T-helper 2 cell treated with Interferon-gamma antibody and Interleukin-4, amounts not matched to agents 100 ng/mL and 5 ng/mL, for 36 hours (primary cell): ENCODE measurements at regions not wholly inside any gene's neighbourhood (a gene's known extent, or its start where the extent isn't known, plus 50 kb on each side); places are given as distances from the start of the nearest gene placed in this dataset.
"Not testable (repeated sequence)": the region's sequence is repeated elsewhere in the genome, so short reads cannot be mapped to it uniquely, and the experiment has no call there.

Experiments used
- intact Hi-C: fragments of 100-400 bp; cut with micrococcal nuclease; formaldehyde crosslinking; loops from one replicate; pipeline ENCODE4 v1.15.1; 2023

DNA sequence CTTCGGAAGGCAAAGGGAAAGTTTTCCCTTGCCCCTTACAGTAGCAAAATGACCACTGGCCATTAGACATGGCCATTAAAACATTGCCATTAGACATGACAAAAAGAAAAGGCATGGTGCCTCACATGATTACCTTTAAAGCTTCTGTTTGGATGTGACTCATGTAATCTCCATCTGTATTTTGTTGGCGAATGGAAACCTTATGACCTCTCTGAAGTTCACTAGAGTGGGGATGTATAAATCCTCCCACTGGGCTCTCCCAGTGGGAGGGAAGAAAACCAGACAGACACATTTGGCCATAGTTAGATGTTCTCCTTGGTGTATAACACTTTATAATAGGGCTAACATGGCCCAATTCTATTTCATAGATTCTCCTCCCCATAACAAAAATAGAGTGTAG is 152.6 kb downstream of the MAGEB17 start:
- intact Hi-C loops = no loop called here

DNA sequence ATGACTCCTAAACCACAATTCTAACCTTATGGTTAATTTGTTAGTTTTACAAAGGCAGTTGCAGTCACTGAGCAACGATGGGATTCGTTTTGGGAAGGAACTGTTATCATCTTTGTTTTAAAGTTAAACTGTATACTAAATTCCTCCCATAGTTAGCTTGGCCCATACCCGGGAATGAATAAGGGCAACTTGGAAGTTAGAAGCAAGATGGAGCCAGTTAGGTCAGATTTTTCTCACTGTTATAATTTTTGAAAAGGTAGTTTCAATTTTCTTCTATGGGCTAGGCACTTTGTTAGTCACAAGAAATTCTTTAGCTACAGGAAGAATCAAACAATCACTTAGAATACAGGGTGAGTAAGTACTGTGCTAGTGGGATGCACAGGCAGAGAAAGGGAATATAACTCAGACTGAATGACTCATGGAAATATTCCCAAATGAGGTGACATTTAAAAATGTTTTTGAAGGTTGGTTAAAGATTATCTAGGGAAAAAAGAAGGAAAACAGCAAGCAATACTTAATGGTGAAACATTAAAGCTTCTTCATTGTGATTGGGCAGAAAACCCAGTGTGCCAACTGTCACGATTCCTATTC is 153.6 kb downstream of the MAGEB17 start:
- intact Hi-C loops = no loop called here

DNA sequence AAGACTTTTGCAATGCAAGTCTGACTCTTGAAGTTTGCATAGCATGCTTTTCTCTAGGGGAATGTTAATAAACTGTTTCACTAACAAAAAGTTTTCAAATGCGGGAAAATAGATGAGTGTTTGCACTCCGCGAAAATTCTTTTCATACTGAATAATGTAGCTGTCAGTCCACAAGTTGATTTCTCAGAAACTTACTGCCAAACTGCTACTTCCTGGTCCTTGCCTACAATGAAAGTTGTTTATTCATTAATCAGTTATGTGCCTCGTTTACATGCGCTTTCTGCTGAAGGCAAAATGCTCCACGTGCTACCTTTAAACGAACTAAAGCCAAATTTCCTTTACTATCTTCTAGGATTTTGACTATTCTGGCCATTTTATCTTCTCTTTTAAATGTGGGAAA is 166.2 kb downstream of the MAGEB17 start:
- intact Hi-C loops = no loop called here

DNA sequence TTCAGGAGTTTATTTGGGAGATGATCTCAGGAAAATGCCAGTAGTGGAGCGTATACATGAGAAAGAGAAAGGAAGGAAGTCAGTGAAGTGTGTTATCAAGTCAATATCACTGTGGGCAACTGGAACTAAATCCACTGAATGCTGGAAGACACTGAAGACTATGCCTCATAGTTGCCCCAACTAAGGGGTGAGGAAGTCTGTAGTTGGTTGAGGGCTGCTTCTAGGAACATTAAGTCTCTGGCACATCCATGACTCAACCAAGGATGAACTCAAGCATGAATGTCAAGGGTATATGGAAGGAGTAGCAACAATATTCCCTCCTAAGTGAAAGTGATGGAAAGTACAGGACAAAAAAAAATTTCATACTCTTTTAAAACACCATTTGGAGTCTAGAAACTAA is 167.9 kb downstream of the MAGEB17 start:
- intact Hi-C loops = no loop called here

DNA sequence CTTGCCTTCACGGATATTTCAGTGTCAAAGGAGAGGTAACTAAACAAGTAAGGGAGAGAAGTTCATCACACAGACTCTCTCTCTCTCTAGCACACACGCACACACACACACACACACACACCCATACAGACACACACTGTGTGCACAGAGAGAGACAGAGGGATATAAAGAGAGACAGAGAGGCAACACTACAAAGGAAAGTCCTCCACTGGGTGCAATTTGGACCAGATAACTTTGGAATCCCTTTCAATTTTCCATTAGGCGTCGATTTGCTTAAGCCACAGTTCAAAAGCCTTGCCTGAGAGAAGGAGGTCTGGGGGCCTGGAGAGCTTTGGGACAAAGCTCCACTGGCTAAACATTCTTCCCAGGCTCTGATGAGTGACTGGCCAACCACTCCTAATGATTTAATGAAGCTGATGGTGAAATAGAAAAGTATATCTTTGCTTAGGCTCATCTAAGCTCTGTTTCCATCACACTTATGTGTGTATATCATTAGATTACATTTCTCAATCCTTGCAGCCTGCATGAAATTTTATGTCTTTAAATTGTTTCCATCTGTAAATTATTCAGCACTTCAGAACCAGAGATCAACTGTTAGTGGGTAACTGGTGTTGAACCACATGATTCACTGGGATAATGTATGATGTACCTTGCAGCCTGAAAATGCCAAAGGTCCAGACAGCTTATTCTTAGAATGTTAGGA is 180.8 kb downstream of the MAGEB17 start:
- intact Hi-C loops = no loop called here

DNA sequence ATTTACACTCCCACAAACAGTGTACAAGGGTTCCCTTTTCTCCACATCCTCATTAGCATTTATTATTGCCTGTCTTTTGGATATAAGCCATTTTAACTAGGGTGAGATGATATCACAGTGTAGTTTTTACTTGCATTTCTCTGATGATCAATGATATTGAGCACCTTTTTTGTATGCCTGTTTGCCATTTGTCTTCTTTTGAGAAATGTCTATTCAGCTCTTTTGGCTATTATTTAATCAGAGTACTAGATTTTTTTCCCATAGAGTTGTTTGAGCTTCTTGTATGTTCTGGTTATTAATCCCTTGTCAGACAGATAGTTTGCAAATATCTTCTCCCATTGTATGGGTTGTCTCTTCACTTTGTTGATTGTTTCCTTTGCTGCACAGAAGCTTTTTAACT is 190.6 kb downstream of the MAGEB17 start:
- intact Hi-C loops = no loop called here

DNA sequence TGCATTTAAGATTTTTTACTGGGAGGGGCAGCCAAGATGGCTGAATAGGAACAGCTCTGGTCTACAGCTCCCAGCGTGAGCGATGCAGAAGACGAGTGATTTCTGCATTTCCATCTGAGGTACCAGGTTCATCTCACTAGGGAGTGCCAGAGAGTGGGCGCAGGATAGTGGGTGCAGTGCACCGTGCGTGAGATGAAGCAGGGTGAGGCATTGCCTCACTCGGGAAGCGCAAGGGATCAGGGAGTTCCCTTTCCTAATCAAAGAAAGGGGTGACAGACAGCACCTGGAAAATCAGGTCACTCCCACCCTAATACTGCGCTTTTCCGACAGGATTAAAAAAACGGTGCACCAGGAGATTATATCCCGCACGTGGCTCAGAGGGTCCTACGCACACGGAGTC is 192.8 kb downstream of the MAGEB17 start:
- intact Hi-C loops = not testable (repeated sequence)

DNA sequence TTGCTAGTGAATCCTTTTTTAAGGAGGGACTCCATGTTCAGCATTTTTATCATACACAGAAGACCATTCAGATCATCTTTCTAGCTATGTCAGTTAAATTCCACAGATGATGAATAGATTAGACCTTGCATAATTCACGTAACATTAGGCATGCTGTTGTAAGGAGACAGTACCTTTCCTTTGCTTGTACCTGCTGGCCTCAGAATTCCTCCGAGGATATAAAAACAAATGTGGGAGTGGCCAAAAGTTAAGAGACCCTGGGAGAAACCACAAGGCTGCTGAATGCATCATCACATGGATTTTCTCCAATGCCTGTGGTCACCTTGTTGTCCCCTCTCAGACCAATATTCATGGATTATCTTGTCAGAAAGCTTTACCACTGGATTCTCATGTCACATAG is 201.4 kb downstream of the MAGEB17 start:
- intact Hi-C loops = no loop called here

DNA sequence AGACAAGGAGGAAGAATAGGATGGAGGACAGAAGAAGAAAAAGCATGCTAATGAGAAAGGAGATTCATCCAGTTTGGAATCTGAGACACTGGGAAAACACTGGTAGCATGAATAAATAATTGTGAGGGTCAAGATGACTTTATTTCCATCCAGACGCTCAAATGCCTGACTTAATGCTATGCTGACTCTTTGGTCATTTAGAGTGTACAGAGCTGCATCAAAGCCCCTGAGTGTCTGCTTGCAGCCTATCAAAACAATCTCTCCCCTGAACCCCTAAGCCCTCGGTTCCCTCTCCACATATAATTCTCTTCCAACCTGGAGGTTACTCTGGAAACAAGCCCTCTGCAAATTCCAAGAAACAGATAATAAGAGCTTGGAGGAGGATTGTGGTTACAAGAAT is 208.8 kb downstream of the MAGEB17 start:
- intact Hi-C loops = no loop called here

DNA sequence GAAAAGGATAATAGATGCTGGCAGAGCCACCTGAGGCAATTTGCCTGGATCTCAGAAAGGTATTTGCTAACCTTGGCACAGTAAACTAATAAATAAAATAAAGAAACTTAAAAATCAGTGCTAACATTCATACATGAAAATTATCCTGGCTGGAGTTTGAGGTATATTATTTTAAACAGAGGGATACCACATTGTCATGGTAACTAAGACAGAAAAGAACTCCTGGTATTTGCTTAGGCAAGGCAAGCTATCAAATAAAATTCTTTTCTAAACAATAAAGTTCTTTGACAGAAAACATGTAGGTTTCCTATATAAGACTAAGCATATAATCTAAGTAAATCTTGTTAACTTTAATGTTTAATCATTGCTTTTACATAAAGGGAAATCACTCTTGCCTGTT is 218.8 kb downstream of the MAGEB17 start:
- intact Hi-C loops = no loop called here

DNA sequence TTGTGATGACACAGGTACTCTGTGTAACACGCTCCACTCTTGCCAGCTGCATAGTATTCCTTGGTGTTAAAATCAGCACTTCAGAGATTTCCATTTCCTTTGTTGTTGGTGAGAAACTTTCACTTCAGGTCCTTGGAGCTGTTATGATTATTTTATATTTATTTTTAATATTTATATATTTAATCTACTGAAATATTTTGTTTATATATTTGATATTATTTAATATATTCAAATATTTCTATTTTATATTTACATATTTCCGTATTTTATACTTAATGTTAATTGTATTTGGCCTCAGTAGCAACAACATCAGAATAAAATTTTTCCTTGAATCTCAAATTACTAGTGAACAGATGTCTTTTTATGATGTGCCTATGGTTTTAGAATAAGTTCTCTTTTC is 225.3 kb downstream of the MAGEB17 start:
- intact Hi-C loops = no loop called here

DNA sequence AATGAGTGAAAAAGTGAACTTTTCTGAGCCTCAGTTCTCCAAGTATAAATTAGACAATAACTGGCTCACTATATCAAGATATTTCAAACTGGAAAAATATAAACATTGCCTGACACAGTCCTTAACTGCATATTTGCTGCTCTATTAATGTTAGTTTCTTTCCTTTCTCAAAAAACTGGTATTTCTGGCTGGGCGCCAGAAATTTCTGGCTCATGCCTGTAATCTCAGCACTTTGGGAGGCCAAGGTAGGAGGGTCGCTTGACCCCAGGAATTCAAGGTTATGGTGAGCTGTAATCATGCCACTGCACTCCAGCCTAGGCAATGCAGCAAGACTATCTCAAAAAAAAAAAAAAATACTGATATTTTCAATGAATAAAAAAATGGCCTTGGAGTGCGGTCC is 227.0 kb downstream of the MAGEB17 start:
- intact Hi-C loops = no loop called here

DNA sequence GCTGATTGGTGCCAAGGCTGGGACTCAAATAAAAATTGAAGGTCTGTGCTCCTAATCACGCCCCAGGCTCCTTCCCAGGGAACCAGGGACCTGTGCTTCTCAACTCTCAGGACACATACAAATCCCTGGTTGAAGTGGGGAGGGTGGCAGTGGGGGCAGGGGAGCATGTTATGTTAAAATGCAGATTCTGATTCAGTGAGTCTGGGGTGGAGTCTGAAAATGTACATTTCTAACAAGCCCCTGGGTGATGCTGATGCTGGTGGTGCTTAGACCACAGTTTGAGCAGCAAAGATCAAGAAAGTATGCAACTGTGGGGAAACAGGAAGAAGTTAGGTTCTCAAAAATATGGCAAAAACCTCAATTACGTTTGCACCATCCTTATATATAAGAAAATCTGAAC is 236.5 kb downstream of the MAGEB17 start:
- intact Hi-C loops = no loop called here

DNA sequence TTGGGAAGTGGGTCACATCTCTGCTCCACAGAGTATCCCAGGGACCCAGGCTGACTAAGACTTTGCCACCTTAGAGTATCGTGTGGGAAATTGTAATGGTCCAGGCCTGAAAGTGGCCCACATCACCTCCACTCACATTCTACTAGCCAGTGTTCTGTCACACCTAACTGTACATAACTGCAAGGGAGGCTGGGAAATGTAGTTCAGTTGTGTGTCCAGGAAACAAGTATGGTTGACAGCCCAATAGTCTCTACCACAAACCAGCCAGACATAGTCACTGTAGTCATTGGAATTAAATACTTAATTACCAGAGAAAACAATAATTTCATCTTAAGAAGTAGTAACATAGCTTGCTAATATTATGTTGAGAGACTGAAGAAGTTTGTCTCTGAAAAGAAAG is 233.4 kb upstream of the S100G start:
- intact Hi-C loops = no loop called here

DNA sequence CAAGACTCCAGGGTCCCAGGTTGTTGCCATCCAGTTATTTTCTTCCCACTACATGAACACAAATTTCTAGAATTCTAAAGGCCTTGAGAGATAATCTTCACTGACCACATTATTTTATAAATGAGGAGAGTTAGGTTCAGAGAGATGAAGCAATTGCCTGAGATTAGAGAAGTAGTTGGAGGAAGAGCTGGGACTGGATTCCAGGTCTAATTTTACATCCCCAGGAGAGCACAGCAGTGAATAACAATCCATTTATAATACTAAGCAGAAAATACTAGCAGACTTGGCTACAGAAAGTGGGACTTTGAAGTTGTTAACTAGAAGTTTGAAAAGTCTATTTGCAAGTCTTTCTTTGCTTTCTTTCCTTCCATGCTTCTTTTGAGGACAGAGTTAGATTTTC is 231.3 kb upstream of the S100G start:
- intact Hi-C loops = no loop called here

DNA sequence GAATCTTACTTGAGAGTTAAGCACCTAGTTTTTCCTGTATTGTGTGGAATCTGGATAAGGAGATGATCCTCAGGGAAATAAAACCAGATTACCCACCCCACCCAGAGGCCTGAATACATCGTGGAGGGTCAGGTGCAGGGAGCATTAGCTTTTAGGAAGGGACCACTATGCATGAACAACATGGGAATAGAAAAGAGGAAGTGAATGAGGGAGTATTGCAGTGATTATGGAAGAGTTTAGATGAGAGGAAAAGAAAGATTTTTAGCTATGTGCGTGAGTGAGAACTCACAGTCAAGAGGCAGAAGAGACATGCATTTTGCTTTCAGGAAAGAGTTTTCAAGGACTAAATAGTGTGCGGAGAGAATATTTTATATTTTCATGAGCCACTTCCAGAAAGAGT is 222.3 kb upstream of the S100G start:
- intact Hi-C loops = no loop called here

DNA sequence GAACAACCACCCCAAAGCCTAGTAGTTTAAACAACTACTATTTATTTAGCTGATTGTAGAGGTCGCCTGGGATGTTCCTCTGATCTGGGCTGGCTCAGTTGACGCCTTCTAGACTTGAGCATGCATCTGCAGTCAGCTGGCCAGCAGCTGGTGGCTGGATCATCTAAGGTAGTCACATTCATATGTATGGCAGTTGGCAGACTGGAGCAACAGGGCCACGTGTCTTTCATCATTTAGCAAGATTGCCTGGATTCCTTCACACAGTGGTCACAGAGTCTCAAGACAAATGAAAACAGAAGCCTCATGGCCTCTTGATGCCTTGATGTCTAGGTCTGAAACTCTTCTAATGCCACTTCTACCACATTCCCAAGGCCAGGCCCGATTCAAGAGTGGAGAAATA is 220.6 kb upstream of the S100G start:
- intact Hi-C loops = no loop called here

DNA sequence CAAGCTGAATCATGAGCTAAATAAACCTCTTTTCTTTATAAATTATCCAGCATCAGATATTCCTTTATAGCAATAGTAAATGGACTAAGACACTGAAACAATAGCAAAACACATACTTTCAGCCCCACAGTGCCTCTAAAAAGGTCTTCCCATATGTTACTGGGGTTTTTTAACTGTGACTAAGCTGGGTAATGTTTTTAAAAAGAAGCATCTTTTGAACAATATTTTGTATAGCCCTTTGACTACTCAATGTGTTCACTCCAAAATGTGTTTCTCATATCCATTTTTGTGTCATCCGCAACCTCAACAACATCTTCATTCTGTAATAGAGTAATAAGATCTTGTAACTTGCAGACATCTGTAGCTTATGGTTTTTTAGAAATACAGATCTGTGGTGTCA is 218.7 kb upstream of the S100G start:
- intact Hi-C loops = no loop called here

DNA sequence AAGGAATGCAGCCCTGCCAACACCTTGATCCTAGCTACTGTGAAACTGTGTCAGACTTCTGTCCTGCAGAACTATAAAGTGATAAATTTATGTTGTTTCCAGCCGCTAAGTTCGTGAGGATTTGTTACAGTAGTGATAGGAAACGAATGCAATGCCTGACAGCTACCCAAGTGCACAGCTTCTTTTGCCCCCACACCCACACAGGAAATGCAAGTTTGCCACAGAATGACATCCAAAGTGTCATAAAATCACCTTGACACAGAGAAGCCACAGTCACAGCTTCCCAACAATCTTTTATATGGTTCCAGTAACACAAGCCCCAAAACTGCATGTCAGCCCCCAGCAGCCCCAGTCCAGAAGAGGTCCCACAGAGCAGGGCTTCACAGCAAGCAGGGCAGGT is 216.9 kb upstream of the S100G start:
- intact Hi-C loops = no loop called here

DNA sequence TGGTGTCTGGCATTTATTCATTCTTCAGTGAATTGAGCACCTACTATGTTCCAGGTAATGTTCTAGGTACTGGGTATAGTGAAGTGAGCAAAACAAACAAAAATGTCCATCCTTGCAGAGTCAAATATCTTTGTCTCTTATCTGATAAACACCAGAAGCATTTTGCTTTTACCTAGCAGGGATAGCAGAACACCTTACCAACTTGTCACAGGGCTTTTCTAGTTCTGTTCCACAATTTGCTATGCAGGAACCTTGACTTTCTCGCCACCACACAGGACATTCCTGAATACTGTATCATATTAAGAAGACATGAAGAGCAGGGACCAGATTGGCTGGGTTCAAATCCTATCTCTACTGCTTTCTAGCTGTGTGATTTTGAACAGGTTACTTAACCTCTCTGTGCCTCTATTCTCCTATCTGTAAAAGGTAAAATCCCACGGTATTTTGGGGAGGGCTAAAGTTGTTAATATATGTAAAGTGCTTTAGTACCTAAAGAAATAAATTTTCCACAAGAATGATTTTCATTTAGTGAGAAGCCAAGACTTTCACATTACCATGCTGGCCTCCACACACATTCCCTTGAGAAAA is 214.5 kb upstream of the S100G start:
- intact Hi-C loops = no loop called here

DNA sequence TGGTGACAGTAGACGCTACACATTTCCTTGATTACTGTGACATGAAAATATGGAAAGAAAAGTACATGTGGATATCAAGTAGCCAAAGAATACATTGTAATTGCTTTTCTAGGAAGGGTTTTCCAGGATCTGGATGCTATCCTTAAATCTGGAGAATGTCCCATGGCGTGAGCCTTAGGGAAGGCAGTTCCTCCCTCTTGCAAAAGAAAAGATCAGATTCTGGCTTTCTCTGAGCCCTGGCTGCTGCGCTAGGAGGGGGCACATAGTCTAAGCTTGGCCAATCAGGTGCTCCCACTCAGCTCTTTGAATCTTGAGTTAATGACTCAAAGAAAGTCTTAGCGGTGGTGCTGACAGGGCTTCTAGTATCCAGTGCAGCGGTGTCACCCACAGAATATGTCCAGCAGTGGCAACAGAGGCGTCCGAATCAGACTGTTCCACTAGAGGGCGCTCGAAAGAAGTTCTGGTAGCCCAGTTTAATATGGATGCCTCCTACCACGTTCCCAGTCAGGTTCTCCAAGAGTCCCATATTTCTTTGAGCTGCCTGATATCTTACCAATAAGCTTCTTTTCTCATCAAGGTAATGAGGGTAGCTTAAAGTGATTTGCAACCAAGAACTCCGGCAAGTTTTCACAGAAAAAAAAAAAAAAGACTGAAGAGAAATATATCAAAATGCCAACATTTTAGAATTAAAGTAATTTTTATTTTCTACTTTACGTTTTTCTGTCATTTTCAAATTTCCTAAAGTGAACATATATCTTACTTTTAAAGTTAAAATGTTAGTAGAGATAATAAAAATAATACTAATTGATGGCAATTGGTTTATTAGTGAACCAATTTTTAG is 213.4 kb upstream of the S100G start:
- intact Hi-C loops = loop anchor here (1.0 kb wide), 2 partner anchors 235 to 259 kb away; no protein-coding TSS in a partner anchor

DNA sequence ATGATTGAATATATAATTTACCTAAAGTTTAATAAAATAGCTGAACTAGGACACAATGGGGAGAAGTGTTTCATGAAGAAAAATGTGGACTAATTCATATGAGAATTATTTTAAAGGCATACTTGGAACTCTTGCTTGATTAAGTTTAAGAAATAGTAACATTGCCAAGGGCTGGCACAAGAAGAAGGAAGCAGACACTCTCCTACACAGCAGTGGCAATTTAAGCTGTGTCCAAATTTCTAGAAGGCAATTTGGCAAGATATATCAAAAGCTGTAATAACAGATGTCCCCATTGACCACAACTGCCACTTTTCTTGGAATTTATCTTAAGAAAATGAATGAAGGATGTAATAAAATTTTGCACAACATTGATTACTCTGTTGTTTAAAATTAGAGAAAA is 209.5 kb upstream of the S100G start:
- intact Hi-C loops = loop anchor here (10.0 kb wide), 1 partner anchor 756 kb away; no protein-coding TSS in a partner anchor
